GM18909 (cell line): ENCODE measurements at regions not wholly inside any gene's neighbourhood (a gene's known extent, or its start where the extent isn't known, plus 50 kb on each side); places are given as distances from the start of the nearest gene placed in this dataset.

Source experiments
- ATAC-seq: cut with Tn5 transposase; IDR thresholded peaks from one replicate; pipeline ENCODE4 v1.9.1; 2021; ENCODE audit warnings: mild to moderate bottlenecking; ENCODE audit not compliant: unreplicated experiment, poor library complexity

DNA sequence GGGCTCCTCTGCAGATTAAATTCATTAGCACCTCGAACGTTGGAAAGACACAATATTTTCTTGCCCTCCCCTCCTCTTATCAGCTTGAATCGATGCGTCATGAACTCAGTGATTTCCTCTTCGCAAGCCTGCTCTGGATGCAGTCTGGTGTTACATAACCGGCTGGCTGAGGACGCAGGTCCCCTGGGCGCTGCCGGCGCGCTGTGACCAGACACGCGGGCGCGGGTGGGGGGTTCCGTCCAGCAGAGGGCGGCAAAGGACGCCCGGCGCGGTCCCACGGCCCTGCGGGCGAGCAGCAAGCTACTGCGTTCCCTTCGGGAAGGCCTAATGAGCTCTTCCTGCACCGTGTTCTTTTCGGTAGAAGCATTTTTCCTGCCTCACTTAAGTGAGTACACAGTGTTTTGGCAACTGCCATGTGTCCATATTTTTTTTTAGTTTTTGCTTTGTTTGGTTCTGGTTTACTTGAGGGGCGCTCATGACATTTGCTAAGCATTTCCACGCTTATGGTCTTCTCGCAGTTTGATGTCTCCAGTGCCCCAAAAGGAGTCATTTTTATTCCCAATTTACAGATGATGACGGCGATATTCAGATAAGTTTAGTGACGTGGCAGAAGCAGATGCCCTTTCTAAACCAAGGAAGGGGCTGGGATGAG is 112.2 kb upstream of the MBNL2 start:
- ATAC-seq: peak; percentile 95

DNA sequence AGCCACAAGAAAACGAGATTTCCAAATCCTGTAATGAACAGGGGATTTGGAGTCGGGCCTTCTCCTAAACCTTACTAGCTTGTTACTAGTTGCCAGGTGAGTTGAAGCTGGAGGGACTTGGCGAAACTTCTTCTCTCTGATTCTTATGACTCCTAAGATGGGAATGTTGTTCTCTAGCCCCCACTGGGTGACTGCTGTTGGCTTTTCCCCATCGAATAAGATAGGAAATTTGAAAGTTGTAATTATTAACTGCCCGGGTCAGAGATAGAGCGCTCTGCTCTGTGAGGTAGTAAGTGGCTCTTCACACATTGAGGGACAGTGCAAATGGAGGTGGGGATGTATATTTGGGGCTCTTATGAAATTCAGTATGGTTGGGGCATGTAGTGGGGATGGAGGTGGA is 111.2 kb upstream of the MBNL2 start:
- ATAC-seq: no peak

DNA sequence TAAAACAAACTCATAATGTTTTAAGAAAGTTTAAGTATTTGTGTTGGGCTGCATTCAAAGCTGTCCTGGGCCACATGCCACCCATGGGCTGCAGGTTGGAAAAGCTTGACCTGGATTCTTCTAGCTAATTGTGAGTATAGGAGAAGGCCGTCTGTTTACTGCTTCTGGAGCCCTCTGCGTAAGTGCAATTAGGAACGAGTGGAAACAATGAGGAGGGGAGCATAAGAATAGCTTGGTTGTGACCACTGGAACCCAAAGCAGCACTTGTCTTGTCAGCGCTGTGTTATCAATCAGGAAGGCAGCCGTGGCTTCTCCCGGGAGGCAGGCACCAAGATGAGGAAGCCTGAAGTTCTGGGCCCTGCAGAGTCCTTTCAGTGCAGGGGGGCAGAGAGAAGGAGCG is 110.4 kb upstream of the MBNL2 start:
- ATAC-seq: no peak

DNA sequence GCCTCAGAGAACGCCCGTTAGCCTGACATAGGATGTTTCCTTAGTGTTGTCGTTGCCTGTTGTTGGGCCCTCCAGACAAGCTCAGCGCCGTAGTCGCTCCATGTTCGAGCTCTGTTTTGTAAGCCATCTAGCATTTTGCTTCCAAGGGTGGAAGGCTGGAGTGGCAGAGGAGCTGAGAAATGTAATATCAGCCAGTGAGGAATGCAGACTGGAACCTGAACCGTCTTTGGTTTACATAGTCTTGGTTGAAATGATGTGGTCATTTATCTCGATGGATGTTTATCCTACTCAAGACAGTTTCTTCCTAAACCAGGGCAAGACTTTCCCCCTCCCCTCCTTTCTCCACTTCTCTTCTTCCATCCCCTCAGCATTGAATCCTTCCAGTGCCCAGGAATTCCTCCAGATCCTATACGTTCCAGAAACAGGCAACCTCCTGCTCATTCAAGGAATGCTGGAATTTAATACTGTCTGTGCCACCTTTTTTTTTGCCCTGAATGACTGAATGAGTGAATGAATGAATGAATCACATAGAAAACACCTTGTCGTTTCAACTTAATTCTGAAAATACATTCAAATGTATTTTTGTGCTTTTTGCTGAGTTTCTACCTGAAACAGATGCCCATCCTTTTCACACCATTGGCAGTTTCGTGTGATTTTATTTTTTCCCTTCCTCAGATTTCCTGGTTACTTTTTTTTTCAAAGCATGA is 109.5 kb upstream of the MBNL2 start:
- no peak for ATAC-seq

DNA sequence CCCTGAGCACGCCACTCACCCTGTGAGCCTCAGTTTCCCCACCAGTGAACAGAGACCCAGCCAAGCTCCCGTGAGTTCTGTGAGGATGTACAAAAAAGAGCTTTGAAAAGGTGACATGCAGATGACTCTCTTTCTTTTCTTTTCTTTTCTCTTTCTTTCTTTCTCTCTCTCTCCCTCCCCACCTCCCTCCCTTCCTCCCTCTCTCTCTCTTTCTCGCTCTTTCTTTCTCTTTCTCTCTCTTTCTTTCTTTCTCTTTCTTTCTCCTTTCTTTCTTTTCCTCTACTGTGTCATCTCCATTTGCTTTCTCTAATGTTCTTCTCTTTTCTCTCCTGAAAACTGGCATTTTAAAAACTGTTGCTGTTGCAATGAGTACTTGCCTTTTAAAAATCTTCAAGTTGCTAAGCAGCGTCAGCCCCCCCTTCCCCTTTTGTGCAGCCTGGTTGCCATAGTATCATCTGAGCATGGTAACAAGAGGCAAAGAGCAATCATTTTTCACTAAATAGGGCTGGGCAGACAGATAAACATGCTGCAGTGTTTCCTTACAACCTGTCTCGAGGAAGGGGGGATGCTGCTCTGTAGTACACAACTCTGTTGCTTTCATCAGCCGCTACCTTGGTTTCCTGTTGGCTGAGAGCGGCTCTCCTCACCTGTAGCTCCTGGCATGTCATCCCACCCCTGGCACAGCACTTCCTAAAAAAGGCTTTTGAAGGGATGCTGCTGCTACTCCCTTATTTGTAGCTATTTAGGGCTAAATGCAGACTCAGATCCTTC is 108.7 kb upstream of the MBNL2 start:
- no peak for ATAC-seq

DNA sequence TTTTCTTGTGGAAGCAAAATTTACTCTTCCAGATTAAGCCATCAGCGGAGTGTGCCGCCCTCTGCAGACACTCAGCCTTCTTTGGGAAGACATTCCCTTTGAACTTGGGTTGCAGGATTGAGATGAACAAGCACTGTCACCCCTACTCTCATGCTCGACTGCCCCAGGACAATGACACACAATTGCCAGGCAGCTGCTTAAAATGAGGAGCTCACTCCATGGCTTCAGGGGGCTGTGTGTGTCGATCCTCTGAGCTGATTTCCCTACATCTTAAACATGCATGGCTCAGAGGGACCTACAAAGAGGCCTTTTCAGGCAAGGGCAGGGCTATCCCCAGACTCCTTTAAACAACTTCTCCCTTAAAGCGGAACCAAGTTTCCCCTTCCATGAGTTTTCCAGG is 107.5 kb upstream of the MBNL2 start:
- ATAC-seq: no peak

DNA sequence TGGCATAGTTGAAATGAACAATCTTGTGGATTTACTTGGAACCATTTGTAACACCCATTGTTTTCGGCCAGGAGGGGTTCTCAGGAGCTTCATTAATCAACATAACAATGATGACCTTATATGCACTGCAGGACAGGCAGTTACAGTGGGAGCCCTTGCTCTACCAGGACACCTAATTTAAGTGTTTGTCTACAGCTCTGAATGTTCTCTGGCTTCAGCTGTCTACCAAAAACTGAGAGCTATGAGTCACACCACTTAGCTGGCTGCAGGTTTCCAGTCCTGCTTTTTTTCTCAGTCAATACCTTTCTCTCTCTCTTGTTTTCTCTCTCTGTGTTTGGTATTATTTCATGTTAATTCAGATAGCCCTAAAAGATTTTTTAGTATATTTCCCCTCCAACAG is 105.4 kb upstream of the MBNL2 start:
- ATAC-seq: no peak

DNA sequence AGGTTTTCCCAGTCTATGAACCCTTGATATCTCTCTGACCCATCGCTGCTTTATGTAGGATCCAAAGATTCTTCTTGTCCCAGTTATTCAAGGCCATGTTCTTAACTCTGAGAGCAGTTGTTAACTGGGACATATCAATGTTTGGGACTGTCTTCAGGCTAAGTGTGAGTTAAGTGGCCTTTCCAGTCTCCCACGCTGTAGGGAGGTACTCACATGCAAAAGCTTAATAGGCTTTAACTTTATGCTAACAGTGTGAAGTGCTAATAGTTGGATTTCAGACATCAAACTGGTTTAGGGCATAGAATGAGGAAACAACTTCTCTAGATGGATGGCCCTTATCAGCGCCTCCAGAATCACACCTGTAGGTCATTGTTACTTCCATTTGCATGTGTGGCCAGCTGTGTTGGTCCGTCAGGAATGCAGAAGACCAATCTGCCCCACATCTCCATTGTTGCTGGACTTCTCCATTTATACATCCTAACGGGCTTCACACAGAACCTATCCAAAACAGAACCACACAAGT is 104.7 kb upstream of the MBNL2 start:
- no peak for ATAC-seq

DNA sequence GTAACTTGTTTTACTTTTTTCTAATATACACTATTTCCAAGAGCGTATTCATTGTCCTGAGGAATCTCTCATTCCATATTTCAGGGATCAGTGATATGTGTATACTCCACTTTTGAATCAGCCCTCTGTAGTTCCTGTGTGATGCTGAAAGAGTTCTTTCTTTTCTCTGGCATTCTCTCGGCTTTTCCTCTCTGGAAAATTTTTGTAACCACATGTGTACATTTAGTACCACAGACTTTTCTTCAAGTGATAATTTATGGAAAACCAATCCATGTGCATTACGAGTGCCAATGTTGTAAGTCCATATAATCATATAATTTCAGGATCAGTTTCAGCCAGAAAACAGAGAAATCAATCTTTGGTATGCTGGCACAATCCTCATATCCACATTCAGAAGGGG is 102.2 kb upstream of the MBNL2 start:
- no peak for ATAC-seq

DNA sequence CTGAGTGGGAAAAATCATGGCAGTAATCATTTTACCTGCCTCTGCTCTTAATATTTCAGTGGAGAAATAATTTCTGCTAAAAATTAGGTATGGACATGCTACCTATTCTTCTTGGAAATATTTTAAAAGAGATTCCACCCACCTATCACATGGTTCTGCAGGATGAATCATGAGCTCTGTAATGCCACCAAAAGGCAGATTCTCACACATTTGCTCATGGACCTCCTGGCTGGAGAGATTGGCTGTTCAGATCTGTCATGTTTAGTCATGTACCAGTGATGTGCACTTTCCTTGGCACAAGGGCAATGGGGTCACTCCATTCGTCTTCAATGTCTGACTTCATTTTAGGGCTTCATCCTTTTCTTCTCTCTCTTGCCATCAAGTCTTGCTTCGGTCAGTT is 101.8 kb upstream of the MBNL2 start:
- ATAC-seq: no peak

DNA sequence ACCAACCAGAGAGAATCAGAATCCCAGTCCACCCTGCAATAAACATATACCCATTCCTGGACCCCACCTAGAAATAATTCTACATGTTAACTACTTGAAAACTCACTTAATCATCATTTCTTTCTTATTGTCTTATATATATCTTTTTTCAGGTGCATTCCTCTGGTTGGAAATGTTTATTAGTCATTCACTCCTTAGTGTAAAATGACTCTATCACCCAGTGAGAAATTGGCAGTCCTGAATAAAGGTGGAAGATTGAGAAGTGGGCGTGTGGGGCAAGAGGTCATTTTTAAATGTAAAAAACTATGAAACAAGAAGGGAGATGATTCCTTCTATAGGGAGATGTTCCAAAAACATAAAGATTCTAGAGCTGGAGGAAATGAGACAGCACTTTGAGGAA is 101.2 kb upstream of the MBNL2 start:
- no peak for ATAC-seq

DNA sequence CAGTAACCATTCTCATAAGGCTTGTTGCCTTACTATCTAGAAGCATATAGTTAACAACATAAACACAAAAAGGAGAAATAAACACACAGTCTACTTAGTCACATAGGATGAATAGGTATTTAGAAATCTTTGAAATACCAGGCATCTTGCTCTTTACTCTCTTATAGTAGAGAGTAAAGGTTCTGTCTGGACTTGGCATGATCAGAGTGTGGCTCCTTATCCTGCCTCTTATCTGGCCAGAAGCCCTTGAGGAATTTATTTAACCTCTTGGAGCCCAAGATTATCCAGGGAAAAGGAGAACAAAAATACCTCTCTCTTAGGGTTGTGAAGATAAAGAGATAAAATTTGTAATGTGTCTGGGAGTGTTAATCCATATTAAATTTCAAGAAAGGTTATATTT is 100.2 kb upstream of the MBNL2 start:
- ATAC-seq: no peak

DNA sequence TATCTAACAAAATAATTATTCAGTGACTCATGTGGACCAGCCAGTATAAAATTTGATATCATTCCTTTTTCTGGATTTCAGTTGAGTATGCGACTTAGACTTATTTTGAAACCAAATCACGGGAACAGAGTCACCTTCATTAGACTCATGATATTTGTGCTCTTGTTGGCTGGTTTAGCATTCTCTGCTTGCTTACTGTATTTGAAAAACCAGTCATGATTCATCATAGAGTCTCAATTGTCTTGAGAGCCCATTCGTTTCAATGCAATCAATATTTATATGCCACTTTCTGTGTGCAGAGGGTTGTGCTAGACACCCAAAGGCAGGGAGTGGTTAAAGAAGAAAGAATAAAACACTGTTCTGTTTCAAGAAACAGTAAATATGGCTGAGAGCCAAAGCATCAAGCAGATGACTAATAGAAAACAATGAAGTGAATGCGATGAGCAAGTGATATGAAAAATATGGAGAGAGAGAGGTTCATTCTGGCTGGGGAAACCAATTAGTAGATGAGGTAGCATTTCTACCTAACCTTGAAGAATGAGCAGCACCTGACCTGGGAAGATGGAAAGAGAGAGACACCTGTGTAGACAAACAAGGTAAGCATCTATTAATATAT is 99.6 kb upstream of the MBNL2 start:
- ATAC-seq: no peak

DNA sequence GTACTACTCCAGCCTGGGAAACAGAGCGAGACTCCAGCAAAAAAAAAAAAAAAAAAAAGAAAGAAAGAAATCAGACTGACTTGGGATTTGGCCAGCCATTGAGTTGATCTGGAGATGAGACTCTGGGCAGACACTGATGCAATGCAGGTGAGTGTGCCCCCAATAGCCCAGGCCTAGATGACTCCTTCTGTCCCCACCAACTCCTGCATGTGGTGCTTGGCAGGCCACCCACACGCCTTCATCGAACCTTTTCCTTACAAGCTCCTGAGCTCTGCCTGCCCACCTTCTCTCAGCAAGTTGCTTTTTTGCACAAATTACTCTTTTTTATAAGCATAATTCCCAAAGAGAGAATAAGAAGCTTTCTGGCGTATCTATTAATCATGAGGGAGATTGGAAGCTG is 97.9 kb upstream of the MBNL2 start:
- ATAC-seq: no peak

DNA sequence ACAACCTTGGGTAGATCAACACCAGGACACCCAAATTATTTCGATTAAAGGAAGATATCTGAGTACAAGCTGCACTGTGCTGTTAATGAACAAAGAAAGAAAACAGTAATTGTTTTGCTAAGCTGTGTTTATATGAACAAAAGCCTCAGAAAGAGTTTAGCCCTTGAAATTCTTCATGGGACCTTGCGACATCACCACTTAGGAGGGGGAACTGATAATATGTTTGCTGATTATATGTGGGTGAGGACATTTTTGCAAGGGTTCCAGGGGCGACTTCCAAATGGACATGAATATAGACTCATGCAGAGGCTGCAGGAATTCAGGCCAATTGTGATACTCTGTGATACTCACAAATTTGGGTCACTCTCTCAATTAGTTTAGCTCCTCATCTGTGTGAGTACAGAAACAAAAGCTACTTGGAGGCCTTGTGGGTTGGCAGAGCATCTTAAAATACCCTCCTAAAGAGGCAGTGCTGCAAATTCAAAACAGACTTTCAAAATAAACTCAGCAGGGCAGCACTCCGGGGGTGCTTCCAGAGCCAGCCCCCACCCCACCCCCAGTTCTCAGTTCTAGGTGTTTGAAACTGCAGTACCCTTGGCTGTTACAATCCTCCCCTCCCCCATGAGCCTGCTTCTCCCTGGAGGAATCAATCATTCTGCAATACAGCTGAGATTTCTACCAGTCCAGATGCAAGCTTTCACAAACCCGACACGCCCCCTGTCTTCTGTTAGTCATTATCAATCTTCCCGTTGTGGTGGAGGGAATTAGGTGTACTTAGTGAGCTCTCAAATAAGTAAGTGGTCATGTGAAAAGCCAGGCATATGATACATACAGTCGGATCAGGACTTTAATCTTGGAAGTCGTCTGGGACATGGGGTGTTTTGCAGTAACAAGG is 97.0 kb upstream of the MBNL2 start:
- ATAC-seq: peak; percentile 48

DNA sequence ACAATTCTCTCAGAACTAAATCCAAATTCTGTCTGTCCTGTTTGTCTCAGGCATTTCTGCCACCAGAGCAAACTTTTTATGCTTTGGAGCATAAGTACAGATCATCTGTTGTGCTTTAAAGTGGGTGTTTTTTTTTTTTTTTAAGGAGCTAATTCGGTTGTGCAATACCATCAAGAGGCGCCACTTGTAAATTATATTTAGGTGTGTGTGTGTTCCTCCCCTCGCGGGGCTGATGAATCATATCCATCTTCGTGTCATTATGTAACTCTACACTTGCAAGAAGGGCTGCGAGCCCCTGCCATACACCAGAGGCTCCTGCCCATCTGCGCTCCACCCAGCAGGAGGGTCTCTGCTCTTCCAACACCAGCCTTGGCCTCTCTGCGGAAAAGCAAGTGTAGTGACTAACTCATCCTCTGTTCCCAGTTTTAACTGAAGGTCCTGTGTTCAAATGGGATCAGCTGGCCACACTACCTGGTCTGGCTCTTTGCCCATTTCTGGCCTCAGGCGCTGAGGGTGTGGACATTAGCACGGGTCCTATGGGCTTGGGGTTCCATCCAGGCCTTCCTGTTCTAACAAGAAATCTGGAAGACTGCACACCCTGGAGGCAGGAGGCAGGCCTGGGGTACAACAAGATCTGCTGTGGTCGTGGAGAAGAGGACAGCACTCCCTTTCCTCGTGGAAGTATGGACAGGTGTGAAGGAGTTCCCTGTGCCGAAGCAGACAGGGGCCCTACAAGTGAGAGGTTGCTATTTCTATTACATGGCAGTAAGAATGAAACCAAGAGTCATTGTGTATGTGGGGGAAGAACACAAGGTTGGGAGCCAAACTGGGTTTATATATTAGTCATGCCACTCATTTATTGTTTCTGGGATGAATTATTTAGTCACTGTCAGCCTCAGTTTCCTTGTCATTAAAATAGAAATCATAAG is 96.1 kb upstream of the MBNL2 start:
- peak; percentile 93 for ATAC-seq

DNA sequence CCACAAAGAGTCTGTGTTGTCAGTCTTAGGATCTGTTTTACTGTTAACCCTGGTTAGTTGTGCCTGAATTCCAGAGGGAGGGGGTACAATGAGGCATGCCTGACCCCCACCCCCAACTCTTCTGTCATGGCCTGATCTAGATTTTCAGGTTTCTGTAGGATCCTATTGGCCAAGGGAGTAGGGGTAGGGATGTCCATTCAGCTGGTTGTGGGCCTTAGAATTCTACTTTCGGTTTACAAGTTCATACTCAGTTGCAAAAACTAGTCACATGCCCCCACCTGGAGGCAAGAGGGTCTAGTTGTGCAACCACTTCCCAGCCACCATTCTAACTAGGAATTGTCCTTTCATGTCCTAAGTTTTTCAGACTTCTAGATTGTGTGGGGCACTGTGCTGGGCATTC is 94.3 kb upstream of the MBNL2 start:
- no peak for ATAC-seq

DNA sequence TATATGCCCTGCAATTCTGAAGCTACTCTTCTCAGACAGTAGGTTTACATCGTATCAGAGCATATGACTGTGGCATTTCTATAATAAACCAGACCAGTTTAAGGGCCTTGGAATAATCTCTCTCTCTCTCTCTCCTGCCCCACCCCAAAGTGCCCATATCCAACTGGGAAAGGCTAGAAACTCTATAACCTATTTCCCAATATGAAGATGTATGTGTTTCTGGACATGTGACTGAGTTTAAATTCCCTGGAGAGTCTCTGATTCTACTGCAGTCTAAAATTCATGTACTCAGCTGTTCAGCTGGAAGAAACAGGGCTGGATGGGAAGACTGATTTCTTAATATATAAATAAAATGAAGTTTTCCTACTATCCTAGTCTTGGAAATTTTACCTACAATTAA is 91.9 kb upstream of the MBNL2 start:
- ATAC-seq: no peak

DNA sequence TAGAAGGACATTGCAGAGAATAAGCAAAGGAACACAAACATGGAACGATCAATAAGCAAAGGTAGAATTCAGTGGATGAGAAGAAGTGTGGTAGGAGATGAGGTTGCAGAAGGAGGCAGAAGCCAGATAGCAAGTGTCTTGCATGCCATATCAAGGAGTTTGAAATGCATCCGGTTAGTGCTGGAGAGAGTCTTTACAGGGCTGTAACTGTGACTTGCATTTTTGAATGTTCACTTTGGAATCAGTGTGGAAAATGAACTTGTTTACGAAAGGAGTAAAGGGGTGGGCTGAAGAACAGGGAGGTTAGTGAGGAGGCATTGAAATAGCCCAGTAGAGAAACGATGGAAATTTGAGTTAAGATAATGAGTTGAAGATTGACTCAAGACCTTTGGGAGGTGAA is 90.7 kb upstream of the MBNL2 start:
- ATAC-seq: no peak
